K562 (cell line): ENCODE measurements at regions not wholly inside any gene's neighbourhood (a gene's known extent, or its start where the extent isn't known, plus 50 kb on each side); places are given as distances from the start of the nearest gene placed in this dataset.

Experiments used
- ATAC-seq: fragments of 200-7000 bp; cut with Tn5 transposase; 3 replicates; pipeline ENCODE4 v1.9.1; 2020; ENCODE audit warnings: moderate library complexity
- BruUV-seq: library from RNA; stranded (reverse); fragments of 400-500 nt; replicated peaks from 2 replicates; lab custom pipeline; 2021; lab: Mats Ljungman, UMichigan
- CTCF ChIA-PET: fragments of 300-600 bp; formaldehyde crosslinking; extraction: SDS; loops from one replicate; lab custom pipeline; 2021; ENCODE audit warnings: low intra/inter-chr PET ratio; lab: Yijun Ruan, JAX
- POLR2A ChIA-PET: fragments of 300-600, 350-650 bp; sonication (Branson Sonifier 250); formaldehyde crosslinking; extraction: SDS; loops from one replicate; lab custom pipeline; 2021; ENCODE audit warnings: antibody characterized with exemption, inconsistent platforms; lab: Yijun Ruan, JAX
- DNase-seq, 4 experiments: peaks; one replicate each; pipeline versions ENCODE4 v3.0.0 to v3.0.0-alpha.2; 2011 to 2018; ENCODE audit warnings: low spot score in 3 of 4, mixed read lengths in 3 of 4; ENCODE audit errors: extremely low read depth in 1 of 4
- FAIRE-seq: peaks from 2 replicates; lab custom pipeline; 2011; peaks lifted over from hg19 to GRCh38; lab: Jason Lieb, UNC
- H2AFZ ChIP-seq: 2 replicates; pipeline ENCODE4 v1.6.0; 2011; ENCODE audit warnings: low read depth, low read length, control low read depth, inconsistent platforms
- H3K27ac ChIP-seq: fragments of 200-600 bp; 3 replicates; pipeline ENCODE4 v1.8.0; 2011; ENCODE audit warnings: low read depth, mild to moderate bottlenecking, control low read depth, inconsistent platforms, low read length, moderate library complexity, mixed read lengths; ENCODE audit errors: extremely low read depth
- H3K27me3 ChIP-seq, 2 experiments: fragments of 300-600 bp in 1 of 2; 2 replicates in 1 of 2; 3 replicates in 1 of 2; pipeline versions ENCODE4 v1.6.0 to v1.8.0; 2011; ENCODE audit warnings: inconsistent platforms in 2 of 2, low read length in 2 of 2, mild to moderate bottlenecking in 1 of 2, mixed read lengths in 1 of 2, moderate library complexity in 1 of 2; ENCODE audit not compliant: control insufficient read depth in 2 of 2, insufficient read depth in 2 of 2
- H3K36me3 ChIP-seq: fragments of 300-600 bp; 3 replicates; pipeline ENCODE4 v1.8.0; 2011; ENCODE audit warnings: mild to moderate bottlenecking, low read length, inconsistent platforms; ENCODE audit not compliant: control insufficient read depth, insufficient read depth
- H3K4me1 ChIP-seq, 2 experiments: fragments of 200-600 bp in 1 of 2; replicated peaks in 1 of 2; 2 replicates in 1 of 2; 3 replicates in 1 of 2; pipeline versions ENCODE4 v1.5.1 to v1.8.0; 2011; ENCODE audit warnings: inconsistent platforms in 2 of 2, low read length in 2 of 2, mild to moderate bottlenecking in 1 of 2, mixed read lengths in 1 of 2, moderate library complexity in 1 of 2; ENCODE audit not compliant: control insufficient read depth in 2 of 2, insufficient read depth in 2 of 2
- H3K4me2 ChIP-seq: 2 replicates; pipeline ENCODE4 v1.6.1; 2011; ENCODE audit warnings: low read length, control low read depth, inconsistent platforms, mixed read lengths; ENCODE audit not compliant: insufficient read depth
- H3K4me3 ChIP-seq: fragments of 200-600 bp; sonication (generic), shearing (Covaris generic); 2 replicates; pipeline ENCODE4 v1.5.1; 2016; ENCODE audit warnings: control low read depth, inconsistent platforms
- H3K79me2 ChIP-seq: fragments of 200-600 bp; 3 replicates; pipeline ENCODE4 v1.8.0; 2011; ENCODE audit warnings: low read length, inconsistent platforms; ENCODE audit not compliant: control insufficient read depth, insufficient read depth
- H3K9ac ChIP-seq, 2 experiments: 2 replicates each; pipeline versions ENCODE4 v1.6.0 to v1.6.1; 2011; ENCODE audit warnings: low read depth in 2 of 2, low read length in 2 of 2, control low read depth in 1 of 2, inconsistent platforms in 1 of 2, mild to moderate bottlenecking in 1 of 2, mixed read lengths in 1 of 2; ENCODE audit not compliant: insufficient read depth in 1 of 2
- H3K9me1 ChIP-seq: one replicate; pipeline ENCODE4 v1.6.0; 2011; ENCODE audit warnings: inconsistent platforms, mild to moderate bottlenecking, low read length, moderate library complexity; ENCODE audit not compliant: control insufficient read depth, insufficient read depth
- H3K9me3 ChIP-seq: replicated peaks from 2 replicates; pipeline ENCODE4 v1.5.1; 2011; ENCODE audit warnings: low read depth, low read length, inconsistent platforms; ENCODE audit not compliant: control insufficient read depth, insufficient read depth
- H4K20me1 ChIP-seq: replicated peaks from 2 replicates; pipeline ENCODE4 v1.6.1; 2011; ENCODE audit warnings: low read length, inconsistent platforms, mixed read lengths; ENCODE audit not compliant: control insufficient read depth, insufficient read depth
- BCL6 ChIP-seq: fragments of 250-450 bp; sonication (Bioruptor Pico); IDR thresholded peaks from 2 replicates; pipeline ENCODE4 v1.4.0; 2020
- BRD9 ChIP-seq: fragments of 450-650 bp; IDR thresholded peaks from 2 replicates; pipeline ENCODE4 v1.6.1; 2018; ENCODE audit warnings: low read depth; ENCODE audit not compliant: partially characterized antibody
- COPS2 ChIP-seq: fragments of 450-650 bp; conservative IDR thresholded peaks from 2 replicates; pipeline ENCODE4 v1.6.1; 2016; ENCODE audit warnings: mild to moderate bottlenecking, moderate library complexity
- ID3 ChIP-seq, 2 experiments: fragments of 250-450 bp in 1 of 2; fragments of 450-650 bp in 1 of 2; sonication (Bioruptor Pico) in 1 of 2; IDR thresholded peaks; 2 replicates each; pipeline versions ENCODE4 v1.6.1 to v1.8.0; 2016 to 2021; ENCODE audit warnings: mild to moderate bottlenecking in 2 of 2, moderate library complexity in 2 of 2, missing compliant biosample characterization in 1 of 2, missing genetic modification characterization in 1 of 2
- MED1 ChIP-seq: sonication (generic); formaldehyde crosslinking; IDR thresholded peaks from 2 replicates; pipeline ENCODE4 v1.8.1; 2023; ENCODE audit warnings: missing genetic modification reagents, borderline replicate concordance
- NFRKB ChIP-seq: fragments of 450-650 bp; IDR thresholded peaks from 2 replicates; pipeline ENCODE4 v1.6.1; 2016; ENCODE audit warnings: low read depth
- POLR2AphosphoS5 ChIP-seq: IDR thresholded peaks from 2 replicates; pipeline ENCODE4 v1.6.1; 2011; ENCODE audit warnings: mild to moderate bottlenecking, low read depth, low read length, moderate library complexity; ENCODE audit not compliant: control insufficient read depth, insufficient read depth
- POLR3A ChIP-seq: IDR thresholded peaks from 2 replicates; pipeline ENCODE4 v1.6.1; 2011; ENCODE audit warnings: borderline replicate concordance, mild to moderate bottlenecking, moderate library complexity; ENCODE audit not compliant: insufficient read length, insufficient read depth; ENCODE audit errors: extremely low read depth
- PRMT5 ChIP-seq: sonication (generic); formaldehyde crosslinking; IDR thresholded peaks from 2 replicates; pipeline ENCODE4 v1.5.0; 2020; ENCODE audit warnings: missing genetic modification reagents
- PTRF ChIP-seq: fragments of 450-650 bp; IDR thresholded peaks from 2 replicates; pipeline ENCODE4 v1.6.1; 2016; ENCODE audit warnings: mild to moderate bottlenecking, missing genetic modification characterization, missing compliant biosample characterization
- RBM17 ChIP-seq: fragments of 200-400 bp; formaldehyde crosslinking; IDR thresholded peaks from 2 replicates; pipeline ENCODE4 v1.6.1; 2017; ENCODE audit warnings: low read depth, mild to moderate bottlenecking, low read length, borderline replicate concordance
- TGIF2 ChIP-seq: sonication (generic); formaldehyde crosslinking; IDR thresholded peaks from 2 replicates; pipeline ENCODE4 v1.8.1; 2022; ENCODE audit warnings: mild to moderate bottlenecking, missing genetic modification reagents, moderate library complexity
- ZBTB12 ChIP-seq: fragments of 250-450 bp; sonication (Bioruptor Pico); IDR thresholded peaks from 2 replicates; pipeline ENCODE4 v1.4.0; 2020
- ZKSCAN1 ChIP-seq: fragments of 150-350 bp; IDR thresholded peaks from 2 replicates; pipeline ENCODE4 v1.6.1; 2016; ENCODE audit warnings: low read depth, low read length
- ZKSCAN8 ChIP-seq: fragments of 200-800 bp; sonication (Bioruptor generic); IDR thresholded peaks from 2 replicates; pipeline ENCODE4 v1.6.1; 2016; ENCODE audit warnings: missing genetic modification characterization, missing compliant biosample characterization
- WGBS: fragments of 100-300 bp; shearing (Covaris generic); methylation state at CpG from one replicate; pipeline ENCODE4 v1.1.6; 2016; ENCODE audit warnings: low coverage, mixed read lengths; ENCODE audit not compliant: insufficient coverage; ENCODE audit errors: missing lambda C conversion rate; 5-methylcytosine and 5-hydroxymethylcytosine counted together
- in situ Hi-C: fragments of 300-500 bp; cut with MboI; formaldehyde crosslinking; loops from 4 replicates; pipeline ENCODE4 v1.15.0; 2018; ENCODE audit warnings: inconsistent platforms, mixed read lengths
- intact Hi-C: fragments of 100-400 bp; cut with micrococcal nuclease; formaldehyde crosslinking; loops from 2 replicates; pipeline ENCODE4 v1.14.2; 2022

GRCh38 chr1:72557446-72558049 lies 275.2 kb upstream of the NEGR1 start:
- DNase-seq = no peak
- H3K79me2 ChIP-seq = no peaks in the 10 kb centered on the region
- no peak overlapping the region for H3K4me2 ChIP-seq
- FAIRE-seq = no peak
- intact Hi-C loops (no loop called here), in situ Hi-C loops (no loop called here)
- whole genome bisulfite sequencing = 0% methylated on average over 1 of the region's 1 CpG
- H3K4me3 ChIP-seq = no peak overlapping the region
- no peak overlapping the region for H3K9ac ChIP-seq
- no peaks in the 10 kb centered on the region for H4K20me1 ChIP-seq
- ChIA-PET CTCF (interaction anchor here (0.6 kb wide), 1 partner anchor 1964 kb away, joined by 3 read pairs; no protein-coding TSS in a partner anchor), POLR2A (no interaction called here)
- H3K4me1 ChIP-seq = no peaks in the 10 kb centered on the region
- H3K27me3 ChIP-seq = no peaks in the 10 kb centered on the region
- no peak for TF ChIP-seq BCL6 (CRISPR knock-in tag)
- TF ChIP-seq TGIF2 (CRISPR knock-in tag) = no peak
- no peak for TF ChIP-seq POLR3A
- no peak for TF ChIP-seq POLR2AphosphoS5
- no peak for TF ChIP-seq PTRF (tag)
- TF ChIP-seq RBM17 = no peak
- TF ChIP-seq MED1 (CRISPR knock-in tag) = no peak
- no peak for TF ChIP-seq ZKSCAN1
- TF ChIP-seq ZBTB12 = no peak
- TF ChIP-seq ID3 (CRISPR knock-in tag; IDR thresholded peaks at IDR 0.05) = no peak
- no peak for TF ChIP-seq ID3 (tag; IDR thresholded peaks at IDR 0.05)
- TF ChIP-seq BRD9 = no peak
- no peak for TF ChIP-seq PRMT5
- no peak for TF ChIP-seq NFRKB
- TF ChIP-seq COPS2 = no peak
- TF ChIP-seq ZKSCAN8 (CRISPR knock-in tag) = no peak
- no peak overlapping the region for H2AFZ ChIP-seq
- H3K9me3 ChIP-seq = 0 out of 2 replicates have a peak, but pooled peaks cover 1% of the 10 kb centered on the region
- BruUV-seq = no TSS peak
- H3K9me1 ChIP-seq = no peaks in the 10 kb centered on the region
- no peak overlapping the region for H3K27ac ChIP-seq
- no peaks in the 10 kb centered on the region for H3K36me3 ChIP-seq
- no peak for ATAC-seq
